ENCODE measurements at regions not wholly inside any gene's neighbourhood (a gene's known extent, or its start where the extent isn't known, plus 50 kb on each side); places are given as distances from the start of the nearest gene placed in this dataset.

DNA sequence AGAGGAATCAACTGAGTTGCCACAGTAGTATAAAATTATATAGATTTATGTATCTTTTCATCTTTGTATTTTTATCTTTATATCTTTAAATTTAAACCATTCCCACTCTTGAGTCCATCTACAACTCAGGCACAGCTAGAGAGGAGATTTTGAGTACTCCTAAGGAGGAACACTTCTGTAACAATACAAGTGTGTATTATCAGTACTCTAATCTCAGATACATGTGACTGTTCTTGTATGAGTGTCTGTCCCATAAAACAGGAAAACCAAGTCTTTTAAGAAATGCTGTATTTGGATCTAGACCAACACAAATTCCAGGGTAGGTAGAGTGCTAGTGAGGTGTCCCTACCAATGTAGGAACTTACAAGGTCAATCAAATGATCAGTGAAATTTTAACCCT is 1428.0 kb upstream of the LRRTM3 start:
- no peaks in the 10 kb centered on the region for H3K36me3 Mint-ChIP-seq
- no peaks in the 10 kb centered on the region for H3K4me1 Mint-ChIP-seq
- H3K4me3 Mint-ChIP-seq: no peak overlapping the region
- no peak overlapping the region for H3K27ac Mint-ChIP-seq
- no peak for ATAC-seq
- POLR2A ChIA-PET: no interaction called here
- peaks cover 0 to 5% (median 2%) of the 10 kb centered on the region in 9 donors for H3K9me3 Mint-ChIP-seq
- DNase-seq: no peak
- H3K27me3 Mint-ChIP-seq: no peaks in the 10 kb centered on the region

DNA sequence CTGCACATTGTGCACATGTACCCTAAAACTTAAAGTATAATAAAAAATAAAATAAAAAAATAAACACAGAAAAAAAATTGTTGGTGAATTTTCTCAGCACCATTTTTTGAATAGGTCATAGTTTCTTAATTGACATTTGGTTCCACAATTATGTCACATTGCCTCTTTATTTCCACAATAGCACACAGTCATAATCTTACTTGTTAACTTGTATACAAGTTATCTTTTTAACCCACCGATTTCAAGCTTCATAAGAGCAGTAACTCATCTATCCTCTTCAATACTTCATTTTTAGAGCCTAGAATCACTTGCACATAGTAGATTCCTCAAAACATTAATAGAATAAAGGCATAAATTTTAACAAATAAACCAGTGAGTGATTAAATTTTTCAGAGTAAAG is 1425.1 kb upstream of the LRRTM3 start:
- POLR2A ChIA-PET: no interaction called here
- DNase-seq (no peak), ATAC-seq (no peak)
- Mint-ChIP-seq H3K9me3 (peaks cover 0 to 9% (median 3%) of the 10 kb centered on the region in 9 donors), H3K36me3 (no peaks in the 10 kb centered on the region), H3K27ac (no peak overlapping the region), H3K4me3 (no peak overlapping the region), H3K27me3 (no peaks in the 10 kb centered on the region), H3K4me1 (no peaks in the 10 kb centered on the region)

DNA sequence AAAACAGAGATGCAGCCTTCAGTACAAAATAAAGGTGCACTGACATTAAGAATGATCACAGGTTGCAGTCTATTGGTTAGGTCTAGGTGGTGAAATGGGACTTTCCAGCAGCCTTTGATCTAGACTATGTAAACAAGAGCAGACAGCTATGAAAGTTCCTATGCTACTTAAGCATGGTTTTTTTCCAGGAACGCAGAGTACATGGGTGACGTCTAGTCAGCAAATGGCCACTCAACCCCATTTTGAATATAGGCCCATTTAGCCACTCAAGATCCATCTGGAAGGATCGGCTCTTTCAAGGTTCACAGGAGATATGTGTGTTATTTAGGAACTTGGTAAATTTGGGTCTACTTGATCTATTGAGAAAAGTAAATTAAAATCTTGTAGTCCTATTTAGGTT is 1424.6 kb upstream of the LRRTM3 start:
- H3K27ac Mint-ChIP-seq: no peak overlapping the region

DNA sequence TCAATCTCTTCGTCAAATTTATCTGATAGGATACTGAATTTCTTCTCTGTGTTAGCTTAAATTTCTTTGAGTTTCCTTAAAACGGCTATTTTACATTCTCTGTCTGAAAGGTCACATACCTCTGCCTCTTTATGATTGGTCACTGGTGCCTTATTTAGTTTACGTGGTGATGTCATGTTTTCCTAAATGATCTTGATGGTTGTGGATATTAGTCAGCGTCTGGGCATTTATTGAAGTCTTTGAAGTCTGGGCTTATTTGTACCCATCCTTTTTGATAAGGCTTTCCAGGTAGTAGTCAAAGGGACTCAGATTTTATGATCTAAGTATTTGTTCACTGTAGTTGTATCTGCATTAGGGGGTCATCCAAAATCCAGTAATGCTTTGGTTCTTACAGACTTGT is 1407.5 kb upstream of the LRRTM3 start:
- Mint-ChIP-seq H3K36me3 (no peaks in the 10 kb centered on the region), H3K9me3 (peaks cover 2 to 68% (median 4%) of the 10 kb centered on the region in 9 donors), H3K4me1 (no peaks in the 10 kb centered on the region), H3K27me3 (peaks cover 0 to 2% (median 0%) of the 10 kb centered on the region in 5 donors), H3K27ac (no peak overlapping the region), H3K4me3 (no peak overlapping the region)
- POLR2A ChIA-PET: no interaction called here
- no peak for DNase-seq
- no peak for ATAC-seq

More for the DNA sequence above, 1424.6 kb upstream of the LRRTM3 start:
- H3K4me3 Mint-ChIP-seq: no peak overlapping the region
- DNase-seq: no peak
- no peaks in the 10 kb centered on the region for H3K4me1 Mint-ChIP-seq
- H3K9me3 Mint-ChIP-seq: peaks cover 0 to 13% (median 5%) of the 10 kb centered on the region in 9 donors
- POLR2A ChIA-PET: no interaction called here
- no peak for ATAC-seq
- no peaks in the 10 kb centered on the region for H3K36me3 Mint-ChIP-seq
- H3K27me3 Mint-ChIP-seq: no peaks in the 10 kb centered on the region

DNA sequence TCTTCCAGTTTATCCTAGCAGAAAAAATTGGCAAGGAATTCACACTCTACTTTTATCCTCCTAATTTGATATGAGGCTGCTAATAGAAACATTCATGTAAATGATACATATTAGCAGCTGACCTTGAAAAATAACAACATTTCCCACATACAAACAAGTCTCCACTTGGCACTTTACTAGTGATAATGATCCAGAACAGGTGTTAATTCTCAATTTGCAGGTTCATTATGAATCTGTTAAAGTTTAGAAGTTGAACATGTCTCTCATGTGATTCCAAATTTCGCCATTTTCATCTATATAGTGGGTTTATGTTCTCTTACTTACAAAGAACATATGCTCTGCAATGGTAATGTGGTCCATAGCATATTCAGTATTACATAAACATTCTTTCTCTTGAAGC is 1396.8 kb upstream of the LRRTM3 start:
- no peak for ATAC-seq
- no peaks in the 10 kb centered on the region for H3K36me3 Mint-ChIP-seq
- POLR2A ChIA-PET: no interaction called here
- no peak for DNase-seq
- peaks cover 2 to 22% (median 11%) of the 10 kb centered on the region in 9 donors for H3K9me3 Mint-ChIP-seq
- no peaks in the 10 kb centered on the region for H3K27me3 Mint-ChIP-seq
- H3K27ac Mint-ChIP-seq: no peak overlapping the region
- H3K4me3 Mint-ChIP-seq: no peak overlapping the region
- H3K4me1 Mint-ChIP-seq: no peaks in the 10 kb centered on the region

DNA sequence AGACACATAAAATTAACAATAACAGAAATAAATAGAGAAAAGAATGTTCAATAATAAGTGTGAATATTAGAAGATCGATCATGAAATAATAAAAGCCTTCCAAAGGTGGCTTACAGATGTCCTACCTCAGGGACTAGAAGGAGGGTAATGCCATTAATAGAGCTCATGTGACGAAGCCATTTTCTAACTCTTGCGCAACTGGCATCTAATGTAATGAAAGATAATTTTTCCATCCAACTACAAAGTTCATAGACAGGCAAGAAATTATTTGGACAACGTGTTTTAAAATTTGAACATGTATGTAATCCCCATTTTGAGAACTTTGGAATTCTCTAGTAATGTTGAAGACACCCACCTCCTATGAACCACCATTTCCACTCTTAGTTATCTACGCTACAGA is 1394.3 kb upstream of the LRRTM3 start:
- ATAC-seq (no peak), DNase-seq (no peak)
- H3K9me3 Mint-ChIP-seq: peaks cover 2 to 12% (median 4%) of the 10 kb centered on the region in 9 donors
- H3K36me3 Mint-ChIP-seq: no peaks in the 10 kb centered on the region
- no peak overlapping the region for H3K27ac Mint-ChIP-seq
- POLR2A ChIA-PET: no interaction called here
- H3K4me1 Mint-ChIP-seq: no peaks in the 10 kb centered on the region
- no peak overlapping the region for H3K4me3 Mint-ChIP-seq
- H3K27me3 Mint-ChIP-seq: no peaks in the 10 kb centered on the region

DNA sequence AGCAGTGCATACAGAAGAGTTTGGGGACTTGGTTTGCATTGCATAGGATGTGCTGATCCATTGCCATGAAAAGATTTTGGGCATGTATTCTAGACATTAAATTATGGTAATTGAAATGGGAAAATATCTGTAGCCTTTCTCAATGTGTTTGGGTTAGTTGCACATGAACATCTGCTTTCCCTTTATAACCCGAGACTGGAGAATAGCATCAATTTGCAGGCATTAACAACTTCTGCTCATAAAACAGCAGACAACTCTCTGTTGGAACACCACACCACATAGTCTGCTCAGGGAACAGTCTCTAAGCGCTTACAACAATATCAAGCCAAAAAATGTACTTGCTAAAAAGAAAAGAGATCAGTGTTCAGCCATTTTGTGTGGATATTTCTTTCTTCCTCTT is 1391.1 kb upstream of the LRRTM3 start:
- POLR2A ChIA-PET: no interaction called here
- H3K27me3 Mint-ChIP-seq: no peaks in the 10 kb centered on the region
- no peaks in the 10 kb centered on the region for H3K36me3 Mint-ChIP-seq
- ATAC-seq: no peak
- H3K9me3 Mint-ChIP-seq: peaks cover 0 to 18% (median 3%) of the 10 kb centered on the region in 9 donors
- H3K4me1 Mint-ChIP-seq: no peaks in the 10 kb centered on the region
- H3K4me3 Mint-ChIP-seq: no peak overlapping the region
- no peak for DNase-seq
- no peak overlapping the region for H3K27ac Mint-ChIP-seq

DNA sequence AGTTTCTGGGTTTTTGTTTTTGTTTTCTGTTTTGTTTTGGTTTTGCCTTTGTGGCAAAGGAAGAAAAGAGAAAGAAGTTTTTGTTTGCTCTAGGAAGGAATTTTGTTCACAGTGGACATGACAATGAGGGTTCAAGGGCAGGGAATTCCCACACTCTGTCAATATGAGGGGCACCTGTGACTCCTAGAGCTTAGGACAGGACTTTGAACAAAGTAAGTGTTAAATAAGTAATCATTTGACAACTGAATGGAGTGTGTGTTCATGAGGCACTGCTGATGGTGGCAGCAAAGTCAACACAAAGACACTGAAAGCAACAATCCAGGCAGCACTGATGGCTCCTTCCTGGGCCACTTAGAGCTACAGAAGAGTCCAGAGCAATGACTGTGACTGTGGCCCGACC is 1381.1 kb upstream of the LRRTM3 start:
- Mint-ChIP-seq H3K4me3 (no peak overlapping the region), H3K36me3 (no peaks in the 10 kb centered on the region), H3K4me1 (no peaks in the 10 kb centered on the region), H3K9me3 (peaks cover 0 to 15% (median 4%) of the 10 kb centered on the region in 9 donors), H3K27me3 (no peaks in the 10 kb centered on the region), H3K27ac (no peak overlapping the region)
- ATAC-seq (no peak), DNase-seq (no peak)
- POLR2A ChIA-PET: no interaction called here

DNA sequence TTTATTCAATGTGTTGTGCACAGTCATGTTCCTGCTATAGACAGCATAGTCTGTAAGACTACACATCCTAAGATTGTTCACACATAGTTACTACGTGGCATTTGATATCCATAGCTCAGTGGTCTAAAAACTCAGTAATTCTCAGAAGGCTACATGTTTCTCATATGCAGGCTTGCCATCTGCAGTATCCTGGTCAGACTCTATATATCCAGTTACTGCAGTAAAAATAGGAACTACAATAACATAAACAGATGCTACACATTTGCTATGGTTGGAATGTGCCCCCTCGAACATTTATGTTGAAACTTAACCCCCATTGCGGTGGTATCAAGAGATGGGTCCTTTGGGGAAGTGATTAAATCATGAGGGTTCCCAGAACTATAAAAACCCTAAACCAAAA is 1377.8 kb upstream of the LRRTM3 start:
- H3K36me3 Mint-ChIP-seq: no peaks in the 10 kb centered on the region
- POLR2A ChIA-PET: no interaction called here
- ATAC-seq: no peak
- H3K27ac Mint-ChIP-seq: no peak overlapping the region
- H3K27me3 Mint-ChIP-seq: no peaks in the 10 kb centered on the region
- DNase-seq: no peak
- no peaks in the 10 kb centered on the region for H3K4me1 Mint-ChIP-seq
- H3K4me3 Mint-ChIP-seq: no peak overlapping the region
- H3K9me3 Mint-ChIP-seq: peaks cover 0 to 15% (median 4%) of the 10 kb centered on the region in 9 donors

DNA sequence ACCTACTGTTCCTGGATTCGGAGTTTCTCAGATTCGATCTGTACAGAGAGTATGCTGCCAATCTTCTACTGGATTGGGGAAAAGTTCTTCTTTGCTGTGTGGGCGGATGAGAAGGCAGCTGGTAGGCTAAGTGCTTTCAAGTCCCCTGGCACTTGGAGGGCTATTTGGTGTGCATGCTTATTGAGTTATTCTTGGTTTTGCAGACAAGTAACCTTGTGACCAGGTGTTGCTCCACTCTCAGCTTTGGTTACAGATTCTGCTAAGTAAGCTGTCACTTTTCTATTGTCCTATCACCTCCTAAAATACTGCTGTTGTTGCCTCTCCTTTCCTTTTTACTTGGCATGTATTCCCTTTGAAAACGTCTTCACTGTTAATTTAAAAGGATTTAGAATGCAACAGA is 1375.1 kb upstream of the LRRTM3 start:
- Mint-ChIP-seq H3K4me3 (no peak overlapping the region), H3K4me1 (no peaks in the 10 kb centered on the region), H3K27me3 (no peaks in the 10 kb centered on the region), H3K27ac (no peak overlapping the region), H3K9me3 (peaks cover 0 to 12% (median 3%) of the 10 kb centered on the region in 9 donors), H3K36me3 (no peaks in the 10 kb centered on the region)
- DNase-seq (no peak), ATAC-seq (no peak)
- POLR2A ChIA-PET: no interaction called here

DNA sequence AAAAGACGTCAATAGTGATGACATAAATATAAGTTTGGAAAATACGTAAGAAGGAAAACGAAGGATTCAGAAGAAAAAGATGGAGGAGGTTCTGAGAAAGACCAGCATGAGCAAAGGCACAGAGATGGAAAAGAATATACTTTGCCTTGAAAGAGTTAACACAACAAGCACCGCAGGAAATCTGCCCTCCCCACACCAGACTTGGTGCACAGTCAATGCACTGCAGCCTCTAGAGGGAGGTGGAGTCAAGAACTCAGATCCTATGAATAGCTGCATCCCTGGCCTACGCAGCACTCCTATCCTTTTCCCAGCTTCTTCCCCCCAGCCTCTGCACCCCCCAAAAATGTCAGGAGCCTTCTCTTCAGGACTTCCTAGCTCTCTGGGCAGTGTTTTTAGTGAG is 1370.6 kb upstream of the LRRTM3 start:
- Mint-ChIP-seq H3K36me3 (no peaks in the 10 kb centered on the region), H3K27ac (no peak overlapping the region), H3K4me1 (no peaks in the 10 kb centered on the region), H3K9me3 (peaks cover 0 to 12% (median 5%) of the 10 kb centered on the region in 9 donors), H3K4me3 (no peak overlapping the region), H3K27me3 (no peaks in the 10 kb centered on the region)
- no peak for ATAC-seq
- POLR2A ChIA-PET: no interaction called here
- DNase-seq: no peak

DNA sequence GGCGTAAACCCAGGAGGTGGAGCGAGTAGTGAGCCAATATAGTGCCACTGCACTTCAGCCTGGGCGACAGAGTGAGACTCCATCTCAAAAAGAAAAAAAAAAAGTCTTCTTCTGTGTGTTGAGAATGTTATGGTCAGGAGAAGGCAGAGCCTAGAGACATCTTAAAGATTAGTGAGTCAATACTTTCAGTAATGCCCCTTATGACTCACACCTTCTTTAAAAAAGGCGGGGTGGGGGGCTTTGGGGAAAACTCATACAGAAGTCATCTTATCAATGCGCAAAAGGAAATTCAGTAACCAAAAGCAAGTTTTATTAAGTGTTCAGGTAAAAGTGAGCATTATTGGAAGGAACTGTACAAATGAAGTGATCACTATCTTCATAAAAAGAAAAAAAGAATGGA is 1369.8 kb upstream of the LRRTM3 start:
- Mint-ChIP-seq H3K9me3 (peaks cover 0 to 17% (median 5%) of the 10 kb centered on the region in 9 donors), H3K27ac (no peak overlapping the region), H3K4me1 (no peaks in the 10 kb centered on the region), H3K4me3 (no peak overlapping the region), H3K27me3 (no peaks in the 10 kb centered on the region), H3K36me3 (no peaks in the 10 kb centered on the region)
- POLR2A ChIA-PET: no interaction called here
- no peak for DNase-seq
- ATAC-seq: no peak

DNA sequence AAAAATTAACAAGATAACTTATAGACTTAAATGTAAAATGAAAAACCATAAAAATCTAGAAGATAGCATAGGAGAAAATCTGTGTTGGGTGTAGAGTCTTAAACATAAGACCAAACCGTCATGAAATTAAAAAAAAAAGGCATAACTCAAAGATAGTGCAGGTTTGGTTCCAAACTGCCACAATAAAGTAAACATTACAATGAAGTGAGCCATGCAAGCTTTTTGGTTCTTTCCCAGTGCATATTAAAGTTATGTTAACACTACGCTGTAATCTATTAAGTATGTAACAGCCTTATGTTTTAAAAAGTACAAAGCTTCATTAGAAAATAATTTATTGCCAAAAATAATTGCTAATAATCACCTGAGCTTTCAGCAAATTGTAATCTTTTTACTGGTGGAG is 1366.5 kb upstream of the LRRTM3 start:
- H3K4me3 Mint-ChIP-seq: no peak overlapping the region
- no peak for DNase-seq
- peaks cover 0 to 16% (median 4%) of the 10 kb centered on the region in 9 donors for H3K9me3 Mint-ChIP-seq
- H3K4me1 Mint-ChIP-seq: no peaks in the 10 kb centered on the region
- H3K36me3 Mint-ChIP-seq: no peaks in the 10 kb centered on the region
- no peak overlapping the region for H3K27ac Mint-ChIP-seq
- H3K27me3 Mint-ChIP-seq: no peaks in the 10 kb centered on the region
- POLR2A ChIA-PET: no interaction called here
- ATAC-seq: no peak

DNA sequence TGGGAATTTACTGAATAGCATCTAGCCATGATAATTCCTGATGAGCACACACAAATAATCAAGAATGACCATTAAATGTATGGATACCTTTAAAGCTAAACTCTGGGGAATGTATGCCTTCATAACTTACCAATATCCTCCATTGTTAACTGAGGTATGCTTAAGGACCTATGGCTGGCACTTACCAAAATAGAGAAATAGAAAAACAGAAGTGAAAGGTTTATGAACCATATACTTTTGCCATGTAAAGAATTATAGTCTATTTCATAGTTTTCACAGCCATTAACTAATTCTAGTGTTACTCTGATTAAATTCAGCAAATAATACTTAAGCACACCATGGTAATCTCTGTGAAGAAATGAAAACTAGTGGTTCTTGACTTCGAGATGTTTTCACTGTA is 1360.6 kb upstream of the LRRTM3 start:
- Mint-ChIP-seq H3K27me3 (no peaks in the 10 kb centered on the region), H3K4me3 (no peak overlapping the region)

DNA sequence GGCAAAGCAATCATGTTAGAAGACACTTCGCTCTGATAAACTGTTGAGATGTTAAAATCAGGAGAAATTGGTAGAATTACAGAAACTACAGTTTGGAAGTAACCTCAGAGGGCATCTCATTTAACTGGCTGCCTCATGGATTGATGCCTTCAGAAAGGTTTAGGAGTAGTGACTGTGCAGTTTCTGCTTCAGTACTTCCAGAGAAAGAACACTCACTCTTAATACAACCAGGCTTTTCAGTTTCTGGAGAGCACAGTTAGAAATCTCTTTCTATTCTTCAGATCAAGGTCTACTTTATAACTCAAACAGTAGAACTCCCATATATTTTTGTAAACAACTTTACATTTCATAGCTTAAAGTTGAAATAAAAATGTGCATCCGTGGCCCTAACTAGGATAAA is 1358.9 kb upstream of the LRRTM3 start:
- POLR2A ChIA-PET: no interaction called here
- Mint-ChIP-seq H3K36me3 (no peaks in the 10 kb centered on the region), H3K4me3 (no peak overlapping the region), H3K4me1 (no peaks in the 10 kb centered on the region), H3K9me3 (peaks cover 0 to 13% (median 1%) of the 10 kb centered on the region in 9 donors), H3K27ac (no peak overlapping the region), H3K27me3 (no peaks in the 10 kb centered on the region)
- DNase-seq (no peak), ATAC-seq (no peak)

More for the DNA sequence above, 1360.6 kb upstream of the LRRTM3 start:
- DNase-seq (no peak), ATAC-seq (no peak)
- Mint-ChIP-seq H3K36me3 (no peaks in the 10 kb centered on the region), H3K9me3 (peaks cover 0 to 16% (median 2%) of the 10 kb centered on the region in 9 donors), H3K27ac (no peak overlapping the region), H3K4me1 (no peaks in the 10 kb centered on the region)
- POLR2A ChIA-PET: no interaction called here

Data from naive thymus-derived CD8-positive, alpha-beta T cell (primary cell).